Esophagus muscularis mucosa (tissue), 4 donors: ENCODE measurements at regions not wholly inside any gene's neighbourhood (a gene's known extent, or its start where the extent isn't known, plus 50 kb on each side); places are given as distances from the start of the nearest gene placed in this dataset.
"Not testable (repeated sequence)": the region's sequence is repeated elsewhere in the genome, so short reads cannot be mapped to it uniquely, and the experiment has no call there.

Experiments used
- DNase-seq: peaks from one replicate; pipeline ENCODE4 v3.0.0-alpha.2; 2017; ENCODE audit errors: extremely low spot score
- H3K27ac ChIP-seq, 4 donors: fragments of 200-600 bp; sonication (generic); replicated peaks in 1 of 4; 1 replicate in 3 of 4; 2 replicates in 1 of 4; pipeline ENCODE4 v1.5.1; 2016 to 2019; ENCODE audit warnings: mild to moderate bottlenecking in 1 of 4
- H3K27me3 ChIP-seq, 4 donors: fragments of 200-600 bp; sonication (generic); one replicate each; pipeline versions ENCODE4 v1.5.1 to v1.6.0; 2016 to 2019
- H3K36me3 ChIP-seq, 4 donors: fragments of 200-600 bp; sonication (generic); one replicate each; pipeline ENCODE4 v1.5.1; 2016 to 2019
- H3K4me1 ChIP-seq, 4 donors: fragments of 200-600 bp; sonication (generic); one replicate each; pipeline ENCODE4 v1.5.1; 2016 to 2019
- H3K4me3 ChIP-seq, 4 donors: fragments of 200-600 bp; sonication (generic); 1 replicate in 2 of 4; 2 replicates in 2 of 4; pipeline ENCODE4 v1.5.1; 2016 to 2019; ENCODE audit warnings: mild to moderate bottlenecking in 4 of 4, moderate library complexity in 1 of 4
- H3K9me3 ChIP-seq, 4 donors: fragments of 200-600 bp; sonication (generic); 1 replicate in 3 of 4; 2 replicates in 1 of 4; pipeline ENCODE4 v1.5.1; 2016 to 2019
- CTCF ChIP-seq, 3 experiments: fragments of 200-600 bp in 2 of 3; fragments of 450-650 bp in 1 of 3; sonication (generic) in 2 of 3; IDR thresholded peaks; one replicate each; pipeline ENCODE4 v1.5.1; 2017 to 2019; ENCODE audit warnings: antibody characterized with exemption in 3 of 3, mild to moderate bottlenecking in 2 of 3, moderate library complexity in 1 of 3
- EP300 ChIP-seq: sonication (generic); formaldehyde crosslinking; IDR thresholded peaks from one replicate; pipeline ENCODE4 v1.6.1; 2017; ENCODE audit warnings: antibody characterized with exemption
- POLR2A ChIP-seq: fragments of 450-650 bp; IDR thresholded peaks from one replicate; pipeline ENCODE4 v1.6.1; 2017; ENCODE audit warnings: antibody characterized with exemption, moderate library complexity, mild to moderate bottlenecking, low read depth
- POLR2AphosphoS5 ChIP-seq, 2 donors: sonication (generic); formaldehyde crosslinking; IDR thresholded peaks; one replicate each; pipeline ENCODE4 v1.6.1; 2017; ENCODE audit warnings: antibody characterized with exemption in 2 of 2
- WGBS: methylation state at CpG from one replicate; pipeline ENCODE4 v1.1.5; 2018; 5-methylcytosine and 5-hydroxymethylcytosine counted together
- intact Hi-C: fragments of 100-400 bp; cut with DNase I; formaldehyde crosslinking; loops from one replicate; pipeline ENCODE4 v1.15.1; 2023

GRCh38 chr12:59055204-59055860 is 135.0 kb upstream of the LRIG3 start:
- WGBS: 50% methylated on average over 1 of the region's 1 CpG
- intact Hi-C loops: no loop called here
- no peaks in the 10 kb centered on the region for H3K36me3 ChIP-seq
- H3K4me1 ChIP-seq: peaks cover 0 to 14% (median 7%) of the 10 kb centered on the region in 4 donors
- H3K27ac ChIP-seq: no peak overlapping the region
- TF ChIP-seq POLR2AphosphoS5 (IDR thresholded peaks at IDR 0.05): peak in 1 of 2 donors; percentile 10
- no peak for TF ChIP-seq CTCF (IDR thresholded peaks at IDR 0.05)
- no peak for TF ChIP-seq EP300
- no peaks in the 10 kb centered on the region for H3K27me3 ChIP-seq
- H3K9me3 ChIP-seq: no peaks in the 10 kb centered on the region
- no peak for DNase-seq
- H3K4me3 ChIP-seq: no peak overlapping the region

DNA sequence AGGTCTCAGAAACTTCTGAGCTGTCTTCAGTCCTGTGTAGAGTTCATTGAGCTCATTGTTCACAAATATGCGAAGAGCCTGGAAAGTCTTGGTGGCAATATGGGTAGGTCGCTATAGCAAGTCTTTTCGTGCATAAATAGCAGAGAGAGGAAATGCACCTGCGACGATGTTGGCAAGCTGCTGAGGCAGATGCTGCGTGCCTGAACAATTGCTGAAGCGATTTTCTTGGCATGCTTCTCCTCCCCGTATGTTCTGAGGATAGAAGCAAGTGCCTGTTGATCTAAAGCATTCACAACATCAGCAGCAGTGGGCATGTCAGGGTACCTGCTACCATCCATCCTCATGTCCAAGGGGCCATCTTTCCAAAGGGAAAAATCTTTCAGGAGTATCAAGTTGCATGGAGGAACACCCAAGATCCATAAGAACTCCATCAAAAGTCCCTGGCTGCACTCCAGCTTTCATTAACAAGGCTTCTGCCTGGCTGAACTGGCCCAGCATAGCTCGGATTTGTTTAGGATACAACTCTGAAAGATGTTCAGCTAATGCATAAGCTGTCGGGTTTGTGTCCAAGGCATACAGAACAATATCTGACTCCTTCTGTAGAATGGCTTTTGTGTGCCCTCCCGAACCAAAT is 133.1 kb upstream of the LRIG3 start:
- H3K9me3 ChIP-seq, H3K4me3 ChIP-seq, H3K36me3 ChIP-seq, DNase-seq, H3K27ac ChIP-seq, H3K27me3 ChIP-seq, intact Hi-C loops: not testable (repeated sequence)
- WGBS: 39% methylated on average over 8 of the region's 11 CpGs
- peaks cover 0 to 14% (median 7%) of the 10 kb centered on the region in 4 donors for H3K4me1 ChIP-seq

DNA sequence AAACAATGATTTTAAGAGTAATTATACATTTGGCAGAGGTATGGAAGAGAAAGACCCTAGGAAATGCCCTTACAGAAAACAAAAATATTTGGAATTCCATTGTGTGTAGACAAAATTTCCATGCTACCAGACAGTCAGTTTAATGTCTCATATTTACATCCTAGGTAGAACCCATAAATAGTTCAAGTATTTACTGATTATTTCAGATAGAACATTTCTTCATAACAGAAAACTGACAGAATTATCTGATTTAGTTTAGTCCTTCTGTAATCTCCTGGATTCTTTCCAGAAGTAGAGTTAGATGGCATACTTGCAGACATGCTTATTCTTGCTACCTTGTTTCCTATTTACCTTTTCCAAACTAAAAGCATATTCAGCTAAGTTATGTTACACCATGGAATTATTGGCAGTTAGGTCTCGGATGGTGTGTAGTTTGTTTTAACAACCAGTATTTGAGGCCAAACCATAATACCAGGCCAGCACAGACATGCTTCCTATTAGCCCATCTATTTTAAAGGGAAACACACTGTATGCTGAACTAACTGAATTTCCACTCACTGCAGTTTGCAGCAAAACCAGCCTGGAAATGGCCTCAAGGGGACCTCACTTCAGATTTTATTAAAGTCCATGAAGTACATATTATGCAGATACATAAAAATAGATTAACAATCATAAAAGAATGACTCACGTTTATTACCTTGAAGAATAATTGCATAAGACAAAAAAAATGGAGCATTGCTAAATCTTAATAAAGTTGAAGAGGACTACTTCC is 126.6 kb upstream of the LRIG3 start:
- Histone ChIP-seq H3K4me3 (no peak overlapping the region), H3K36me3 (no peaks in the 10 kb centered on the region), H3K27me3 (no peaks in the 10 kb centered on the region), H3K4me1 (peaks cover 0 to 3% (median 2%) of the 10 kb centered on the region in 4 donors), H3K9me3 (no peaks in the 10 kb centered on the region), H3K27ac (no peak overlapping the region)
- TF ChIP-seq EP300: no peak
- no peak for TF ChIP-seq POLR2A
- TF ChIP-seq CTCF (IDR thresholded peaks at IDR 0.05): no peak
- no peak for TF ChIP-seq POLR2AphosphoS5 (IDR thresholded peaks at IDR 0.05)
- intact Hi-C loops: no loop called here
- no peak for DNase-seq
- 54% methylated on average over 2 of the region's 2 CpGs for WGBS

GRCh38 chr12:59044791-59045190 is 124.5 kb upstream of the LRIG3 start:
- Histone ChIP-seq H3K9me3 (no peaks in the 10 kb centered on the region), H3K27ac (no peak overlapping the region), H3K27me3 (no peaks in the 10 kb centered on the region), H3K4me3 (no peak overlapping the region), H3K4me1 (peaks cover 0 to 22% (median 20%) of the 10 kb centered on the region in 4 donors), H3K36me3 (no peaks in the 10 kb centered on the region)
- intact Hi-C loops: loop anchor here (5.0 kb wide), 1 partner anchor 122 kb away; the partner anchor contains the start of gene LRIG3
- DNase-seq: no peak
- WGBS: 96% methylated on average over 2 of the region's 2 CpGs
- no peak for TF ChIP-seq EP300
- no peak for TF ChIP-seq POLR2A
- TF ChIP-seq CTCF (IDR thresholded peaks at IDR 0.05): no peak
- no peak for TF ChIP-seq POLR2AphosphoS5 (IDR thresholded peaks at IDR 0.05)
